ENCODE measurements at regions not wholly inside any gene's neighbourhood (a gene's known extent, or its start where the extent isn't known, plus 50 kb on each side); places are given as distances from the start of the nearest gene placed in this dataset.
"Not testable (repeated sequence)": the region's sequence is repeated elsewhere in the genome, so short reads cannot be mapped to it uniquely, and the experiment has no call there.

GRCh38 chr12:9323144-9323681 is 115.0 kb upstream of the PZP start:
- Mint-ChIP-seq H3K4me3 (ENCODE audit: unreplicated experiment) (no peak overlapping the region), H3K27me3 (ENCODE audit: unreplicated experiment) (peaks cover 2% of the 10 kb centered on the region), H3K27ac (ENCODE audit: unreplicated experiment) (no peak overlapping the region), H3K9me3 (ENCODE audit: unreplicated experiment) (no peaks in the 10 kb centered on the region), H3K4me1 (ENCODE audit: low read depth, unreplicated experiment) (no peaks in the 10 kb centered on the region), H3K36me3 (ENCODE audit: unreplicated experiment) (no peaks in the 10 kb centered on the region)
- TF ChIP-seq, protein P1, sequence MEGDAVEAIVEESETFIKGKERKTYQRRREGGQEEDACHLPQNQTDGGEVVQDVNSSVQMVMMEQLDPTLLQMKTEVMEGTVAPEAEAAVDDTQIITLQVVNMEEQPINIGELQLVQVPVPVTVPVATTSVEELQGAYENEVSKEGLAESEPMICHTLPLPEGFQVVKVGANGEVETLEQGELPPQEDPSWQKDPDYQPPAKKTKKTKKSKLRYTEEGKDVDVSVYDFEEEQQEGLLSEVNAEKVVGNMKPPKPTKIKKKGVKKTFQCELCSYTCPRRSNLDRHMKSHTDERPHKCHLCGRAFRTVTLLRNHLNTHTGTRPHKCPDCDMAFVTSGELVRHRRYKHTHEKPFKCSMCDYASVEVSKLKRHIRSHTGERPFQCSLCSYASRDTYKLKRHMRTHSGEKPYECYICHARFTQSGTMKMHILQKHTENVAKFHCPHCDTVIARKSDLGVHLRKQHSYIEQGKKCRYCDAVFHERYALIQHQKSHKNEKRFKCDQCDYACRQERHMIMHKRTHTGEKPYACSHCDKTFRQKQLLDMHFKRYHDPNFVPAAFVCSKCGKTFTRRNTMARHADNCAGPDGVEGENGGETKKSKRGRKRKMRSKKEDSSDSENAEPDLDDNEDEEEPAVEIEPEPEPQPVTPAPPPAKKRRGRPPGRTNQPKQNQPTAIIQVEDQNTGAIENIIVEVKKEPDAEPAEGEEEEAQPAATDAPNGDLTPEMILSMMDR (IDR thresholded peaks at IDR 0.05; ENCODE audit: partially characterized antibody, unreplicated experiment), result no peak
- no peak for DNase-seq

- Mint-ChIP-seq H3K27ac (ENCODE audit: unreplicated experiment) (no peak overlapping the region), H3K27me3 (ENCODE audit: unreplicated experiment) (peaks cover 7% of the 10 kb centered on the region), H3K4me3 (ENCODE audit: unreplicated experiment) (no peak overlapping the region), H3K4me1 (ENCODE audit: low read depth, unreplicated experiment) (no peaks in the 10 kb centered on the region), H3K9me3 (ENCODE audit: unreplicated experiment) (no peaks in the 10 kb centered on the region), H3K36me3 (ENCODE audit: unreplicated experiment) (no peaks in the 10 kb centered on the region)
- DNase-seq, result no peak
- TF ChIP-seq, protein P1 (IDR thresholded peaks at IDR 0.05; ENCODE audit: partially characterized antibody, unreplicated experiment), result no peak
Measured at GRCh38 chr12:9319842-9320173, 111.6 kb upstream of the PZP start.

DNA sequence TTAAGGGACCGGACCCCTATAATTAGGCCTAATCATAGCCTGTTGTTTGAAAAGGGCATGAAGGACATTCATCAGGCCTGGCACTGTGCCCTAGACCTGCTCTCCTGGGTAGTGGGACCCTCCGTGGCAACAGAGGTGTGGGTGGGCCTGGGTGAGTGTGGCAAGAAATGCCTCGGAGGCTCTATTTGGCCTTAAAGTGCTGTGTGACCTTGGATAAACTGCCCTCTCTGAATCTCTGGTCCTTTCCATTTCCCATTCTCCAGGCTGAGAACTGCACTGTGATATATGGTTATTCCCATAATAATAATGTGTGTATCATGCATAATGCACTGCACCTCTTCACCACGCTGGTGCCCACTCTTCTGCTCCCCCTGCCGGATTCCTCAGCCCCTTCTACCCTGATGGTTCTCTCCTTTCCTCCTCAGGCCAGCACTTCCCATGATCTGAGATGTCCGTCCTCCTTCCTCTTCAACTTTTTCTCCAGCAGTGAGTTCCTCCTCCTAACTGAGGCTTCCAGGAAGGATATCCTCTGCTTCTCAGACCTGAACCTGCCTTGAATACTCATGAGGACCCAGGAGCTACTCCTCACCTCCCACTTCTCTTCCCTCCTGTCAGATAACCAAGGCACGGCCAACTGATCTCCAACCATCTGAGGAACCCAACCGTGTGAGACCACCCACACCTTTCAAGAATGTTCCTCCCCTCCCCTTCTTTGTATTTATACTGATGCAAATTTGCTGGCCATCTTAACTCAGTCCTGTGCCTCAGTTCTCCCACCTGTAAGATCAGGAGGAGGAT is 111.0 kb upstream of the PZP start:
- Mint-ChIP-seq H3K9me3 (ENCODE audit: unreplicated experiment) (no peaks in the 10 kb centered on the region), H3K4me3 (ENCODE audit: unreplicated experiment) (no peak overlapping the region), H3K27ac (ENCODE audit: unreplicated experiment) (no peak overlapping the region), H3K4me1 (ENCODE audit: low read depth, unreplicated experiment) (no peaks in the 10 kb centered on the region), H3K27me3 (ENCODE audit: unreplicated experiment) (peaks cover 7% of the 10 kb centered on the region), H3K36me3 (ENCODE audit: unreplicated experiment) (no peaks in the 10 kb centered on the region)
- TF ChIP-seq, protein P1 (IDR thresholded peaks at IDR 0.05; ENCODE audit: partially characterized antibody, unreplicated experiment), result no peak
- no peak for DNase-seq

DNA sequence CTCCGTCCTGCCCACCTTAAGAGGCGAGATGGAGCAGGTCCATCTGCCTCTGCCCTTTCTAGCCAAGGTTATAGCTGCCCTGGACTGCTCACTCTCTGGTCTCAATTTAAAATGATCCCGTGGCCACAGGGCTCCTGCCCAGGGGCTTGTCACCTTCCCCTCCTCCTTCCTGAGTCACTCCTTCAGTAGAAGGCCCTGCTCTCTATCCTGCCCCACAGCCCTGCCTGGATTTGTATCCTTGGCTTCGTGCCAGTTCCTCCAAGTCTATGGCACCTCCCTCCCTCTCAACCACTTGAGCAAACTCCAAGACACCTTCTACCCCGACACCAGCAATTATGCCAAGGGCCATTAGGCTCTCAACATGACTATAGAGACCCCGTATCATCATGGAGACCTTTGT is 105.3 kb upstream of the PZP start:
- not testable (repeated sequence) for H3K36me3 Mint-ChIP-seq (ENCODE audit: unreplicated experiment); DNase-seq; H3K4me3 Mint-ChIP-seq (ENCODE audit: unreplicated experiment); H3K27ac Mint-ChIP-seq (ENCODE audit: unreplicated experiment); H3K9me3 Mint-ChIP-seq (ENCODE audit: unreplicated experiment); H3K4me1 Mint-ChIP-seq (ENCODE audit: low read depth, unreplicated experiment); H3K27me3 Mint-ChIP-seq (ENCODE audit: unreplicated experiment)

- not testable (repeated sequence) for H3K36me3 Mint-ChIP-seq (ENCODE audit: unreplicated experiment); H3K27ac Mint-ChIP-seq (ENCODE audit: unreplicated experiment); H3K27me3 Mint-ChIP-seq (ENCODE audit: unreplicated experiment); H3K4me1 Mint-ChIP-seq (ENCODE audit: low read depth, unreplicated experiment); H3K9me3 Mint-ChIP-seq (ENCODE audit: unreplicated experiment); H3K4me3 Mint-ChIP-seq (ENCODE audit: unreplicated experiment); DNase-seq
Measured at GRCh38 chr12:9312406-9313392, 104.5 kb upstream of the PZP start.

DNA sequence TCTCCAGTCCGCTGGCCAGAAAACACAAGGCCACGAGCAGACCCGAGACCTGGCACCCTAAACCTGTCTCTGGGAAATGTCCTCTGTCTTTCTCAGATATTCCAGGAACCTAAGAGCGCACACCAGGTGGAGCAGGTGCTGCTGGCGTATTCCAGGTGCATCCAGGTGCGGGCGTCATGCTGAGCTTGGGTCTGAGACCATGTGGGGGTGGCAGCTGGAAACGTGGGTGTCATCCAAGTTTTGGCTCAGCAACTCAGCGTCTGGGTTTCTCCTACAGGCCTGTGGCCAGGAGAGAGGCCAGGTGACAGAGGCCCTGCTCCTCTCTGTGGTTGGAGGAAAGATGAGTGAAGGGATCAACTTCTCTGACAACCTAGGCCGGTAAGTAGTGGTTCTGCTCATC is 103.3 kb upstream of the PZP start:
- H3K9me3 Mint-ChIP-seq (ENCODE audit: unreplicated experiment); DNase-seq; H3K4me3 Mint-ChIP-seq (ENCODE audit: unreplicated experiment); H3K27ac Mint-ChIP-seq (ENCODE audit: unreplicated experiment); H3K27me3 Mint-ChIP-seq (ENCODE audit: unreplicated experiment); H3K4me1 Mint-ChIP-seq (ENCODE audit: low read depth, unreplicated experiment); H3K36me3 Mint-ChIP-seq (ENCODE audit: unreplicated experiment): not testable (repeated sequence)

DNA sequence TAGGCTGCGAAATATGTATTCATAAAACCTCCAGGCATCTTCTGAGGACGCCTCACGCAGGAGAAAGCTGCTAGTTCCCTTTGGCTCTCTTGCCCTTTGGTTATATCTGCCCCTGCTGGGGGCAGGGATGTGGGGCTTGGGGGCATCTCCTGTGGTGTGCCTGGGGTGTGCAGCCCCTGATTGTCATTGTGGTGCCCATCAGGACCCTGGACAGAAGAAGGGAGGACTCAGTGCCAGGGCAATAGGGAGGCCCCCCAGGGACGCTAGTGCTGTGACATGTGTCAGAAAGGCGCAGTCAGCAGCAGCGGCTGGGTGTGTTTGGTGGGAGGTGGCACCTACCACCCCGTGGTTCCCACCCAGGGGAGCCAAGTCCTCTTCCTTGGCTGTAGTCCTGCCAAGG is 102.5 kb upstream of the PZP start:
- not testable (repeated sequence) for H3K27me3 Mint-ChIP-seq (ENCODE audit: unreplicated experiment); H3K27ac Mint-ChIP-seq (ENCODE audit: unreplicated experiment); H3K4me1 Mint-ChIP-seq (ENCODE audit: low read depth, unreplicated experiment); H3K9me3 Mint-ChIP-seq (ENCODE audit: unreplicated experiment); DNase-seq; H3K4me3 Mint-ChIP-seq (ENCODE audit: unreplicated experiment); H3K36me3 Mint-ChIP-seq (ENCODE audit: unreplicated experiment)

- not testable (repeated sequence) for H3K4me3 Mint-ChIP-seq (ENCODE audit: unreplicated experiment); H3K9me3 Mint-ChIP-seq (ENCODE audit: unreplicated experiment); H3K4me1 Mint-ChIP-seq (ENCODE audit: low read depth, unreplicated experiment); H3K27me3 Mint-ChIP-seq (ENCODE audit: unreplicated experiment); DNase-seq; H3K27ac Mint-ChIP-seq (ENCODE audit: unreplicated experiment); H3K36me3 Mint-ChIP-seq (ENCODE audit: unreplicated experiment)
Measured at GRCh38 chr12:9309749-9310148, 101.6 kb upstream of the PZP start.

DNA sequence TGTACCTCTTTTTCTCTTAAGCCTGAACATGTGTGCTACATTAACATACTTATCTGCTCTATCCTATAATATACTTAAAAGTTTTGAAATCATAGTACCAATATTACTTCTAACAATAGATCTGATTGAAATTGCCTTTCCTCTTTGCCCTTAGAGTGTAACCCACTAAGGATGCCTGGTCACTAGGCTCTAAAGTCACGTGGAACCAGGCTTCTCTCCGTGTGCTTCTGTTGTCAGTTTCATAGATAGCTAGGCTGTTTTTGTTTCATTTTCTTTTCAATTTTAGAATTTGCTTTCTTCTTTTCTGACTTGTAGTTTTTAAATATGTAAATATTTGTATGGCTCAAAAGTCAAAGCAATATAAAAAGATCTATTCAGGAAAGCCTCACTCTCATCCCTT is 100.5 kb upstream of the PZP start:
- not testable (repeated sequence) for H3K36me3 Mint-ChIP-seq (ENCODE audit: unreplicated experiment); H3K9me3 Mint-ChIP-seq (ENCODE audit: unreplicated experiment); H3K27me3 Mint-ChIP-seq (ENCODE audit: unreplicated experiment); H3K4me1 Mint-ChIP-seq (ENCODE audit: low read depth, unreplicated experiment); H3K4me3 Mint-ChIP-seq (ENCODE audit: unreplicated experiment); H3K27ac Mint-ChIP-seq (ENCODE audit: unreplicated experiment); DNase-seq

All from glutamatergic neuron (in vitro differentiated cells).